ENCODE measurements at regions not wholly inside any gene's neighbourhood (a gene's known extent, or its start where the extent isn't known, plus 50 kb on each side); places are given as distances from the start of the nearest gene placed in this dataset.

DNA sequence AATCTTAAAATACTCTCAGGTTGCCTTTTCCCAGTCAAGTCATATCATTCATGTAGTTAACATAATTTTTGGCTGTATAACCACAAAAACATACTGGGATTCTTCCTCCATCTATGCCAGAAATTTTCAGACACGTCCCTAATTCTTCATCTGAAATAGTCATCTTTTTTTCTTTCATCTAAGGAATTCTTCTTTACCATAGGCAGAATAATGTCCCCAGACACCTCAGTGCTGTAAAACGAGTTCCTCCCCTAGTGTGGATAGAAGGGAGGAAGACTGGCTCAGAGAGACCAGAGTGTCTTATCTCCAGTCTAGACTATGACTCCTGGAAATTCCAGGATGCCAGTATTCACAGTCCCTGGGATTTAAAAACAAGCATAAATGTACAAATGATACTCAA, 127.8 kb downstream of the MREG start:
- TF ChIP-seq POLR2A (IDR thresholded peaks at IDR 0.05): no peak
- TF ChIP-seq CTCF (IDR thresholded peaks at IDR 0.05): no peak
